ENCODE measurements at regions not wholly inside any gene's neighbourhood (a gene's known extent, or its start where the extent isn't known, plus 50 kb on each side); places are given as distances from the start of the nearest gene placed in this dataset.
A peak's percentile ranks its signal among the peaks of the same experiment; 100 is the strongest.

GRCh38 chr11:96643173-96643572 lies 253.4 kb downstream of the JRKL start:
- H3K4me1 ChIP-seq = peaks cover 20% of the 10 kb centered on the region
- no peaks in the 10 kb centered on the region for H3K79me2 ChIP-seq (ENCODE audit: low read depth)
- H3K27me3 ChIP-seq = no peaks in the 10 kb centered on the region
- H2AFZ ChIP-seq (replicated peaks) = no peak overlapping the region
- DNase-seq (ENCODE audit: low spot score) = no peak
- Mint-ChIP-seq H3K27me3 (ENCODE audit: insufficient read depth, low read depth) (no peaks in the 10 kb centered on the region), H3K36me3 (no peaks in the 10 kb centered on the region), H3K9me3 (peaks cover 2% of the 10 kb centered on the region), H3K4me1 (peaks cover 6% of the 10 kb centered on the region), H3K27ac (no peak overlapping the region), H3K4me3 (no peak overlapping the region)
- H3K9me3 ChIP-seq (ENCODE audit: low read depth) = no peaks in the 10 kb centered on the region
- no peaks in the 10 kb centered on the region for H3F3A ChIP-seq (ENCODE audit: low read depth)
- H4K20me1 ChIP-seq (ENCODE audit: low read depth) = no peaks in the 10 kb centered on the region
- no peak overlapping the region for H3K4me2 ChIP-seq
- no peak overlapping the region for H3K4me3 ChIP-seq
- no peak overlapping the region for H3K9ac ChIP-seq
- no peaks in the 10 kb centered on the region for H3K36me3 ChIP-seq
- H3K27ac ChIP-seq = no peak overlapping the region
- no peak for TF ChIP-seq EZH2 (IDR thresholded peaks at IDR 0.05)
- TF ChIP-seq CTCF (IDR thresholded peaks at IDR 0.05) = no peak
- no peak for TF ChIP-seq EZH2phosphoT487 (IDR thresholded peaks at IDR 0.05)

DNA sequence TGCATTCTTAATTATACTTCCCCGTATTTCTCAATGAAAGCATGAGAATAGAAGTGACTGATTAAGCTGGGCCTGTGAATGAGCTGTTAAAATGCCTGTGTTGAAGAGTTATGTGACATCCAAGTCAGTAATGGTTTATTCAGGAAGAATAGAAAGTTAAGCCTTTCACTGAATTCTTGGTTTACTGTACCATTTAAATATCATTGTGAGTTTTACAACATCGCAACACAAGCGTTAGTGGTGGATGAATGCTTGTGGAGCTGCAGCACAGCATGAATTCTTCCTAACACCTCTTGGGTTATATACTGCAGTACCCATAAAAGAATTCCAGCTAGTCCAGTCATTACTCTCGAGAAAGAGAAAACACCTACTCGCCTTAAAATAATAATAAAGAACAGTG lies 257.8 kb downstream of the JRKL start:
- H3K36me3 Mint-ChIP-seq = no peaks in the 10 kb centered on the region
- H3K4me1 ChIP-seq = peaks cover 30% of the 10 kb centered on the region
- no peak for TF ChIP-seq EZH2phosphoT487 (IDR thresholded peaks at IDR 0.05)
- no peak for TF ChIP-seq CTCF (IDR thresholded peaks at IDR 0.05)
- no peak for TF ChIP-seq EZH2 (IDR thresholded peaks at IDR 0.05)
- no peaks in the 10 kb centered on the region for H3K27me3 Mint-ChIP-seq (ENCODE audit: insufficient read depth, low read depth)
- peak overlapping the region; percentile 54 for H2AFZ ChIP-seq (replicated peaks)
- peak; percentile 13 for DNase-seq (ENCODE audit: low spot score)
- no peak overlapping the region for H3K9ac ChIP-seq
- H4K20me1 ChIP-seq (ENCODE audit: low read depth) = no peaks in the 10 kb centered on the region
- no peaks in the 10 kb centered on the region for H3K9me3 ChIP-seq (ENCODE audit: low read depth)
- peaks cover under 1% of the 10 kb centered on the region for H3K9me3 Mint-ChIP-seq
- H3K4me1 Mint-ChIP-seq = peaks cover 9% of the 10 kb centered on the region
- no peak overlapping the region for H3K4me3 Mint-ChIP-seq
- no peak overlapping the region for H3K27ac ChIP-seq
- H3K79me2 ChIP-seq (ENCODE audit: low read depth) = no peaks in the 10 kb centered on the region
- H3F3A ChIP-seq (ENCODE audit: low read depth) = no peaks in the 10 kb centered on the region
- no peaks in the 10 kb centered on the region for H3K27me3 ChIP-seq
- H3K36me3 ChIP-seq = no peaks in the 10 kb centered on the region
- H3K4me3 ChIP-seq = no peak overlapping the region
- no peak overlapping the region for H3K27ac Mint-ChIP-seq
- H3K4me2 ChIP-seq = peak overlapping the region; percentile 27

DNA sequence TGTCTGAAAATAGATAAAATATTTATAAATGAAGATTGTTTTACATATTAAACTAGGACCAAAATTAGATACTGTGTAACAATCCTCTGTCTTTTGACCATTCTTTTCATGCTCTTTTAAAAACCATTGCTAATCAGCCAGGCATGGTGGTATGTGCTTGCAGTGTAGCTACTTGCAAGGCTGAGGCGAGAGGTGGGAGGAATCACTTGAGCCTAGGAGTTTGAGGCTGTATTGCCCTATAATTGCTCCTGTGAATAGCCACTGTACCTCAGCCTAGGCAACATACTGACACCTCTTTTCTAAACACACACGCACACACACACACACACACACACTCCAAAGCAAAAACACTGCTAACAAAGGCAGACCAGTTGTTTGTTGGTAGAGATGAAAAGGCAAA lies 259.2 kb downstream of the JRKL start:
- no peaks in the 10 kb centered on the region for H3F3A ChIP-seq (ENCODE audit: low read depth)
- no peak overlapping the region for H2AFZ ChIP-seq (replicated peaks)
- Mint-ChIP-seq H3K4me1 (peaks cover 9% of the 10 kb centered on the region), H3K4me3 (no peak overlapping the region), H3K27me3 (ENCODE audit: insufficient read depth, low read depth) (no peaks in the 10 kb centered on the region), H3K27ac (no peak overlapping the region), H3K36me3 (no peaks in the 10 kb centered on the region), H3K9me3 (no peaks in the 10 kb centered on the region)
- no peaks in the 10 kb centered on the region for H3K79me2 ChIP-seq (ENCODE audit: low read depth)
- H3K4me3 ChIP-seq = no peak overlapping the region
- H3K27ac ChIP-seq = peak overlapping the region; percentile 29
- no peaks in the 10 kb centered on the region for H3K9me3 ChIP-seq (ENCODE audit: low read depth)
- no peaks in the 10 kb centered on the region for H3K27me3 ChIP-seq
- H3K36me3 ChIP-seq = no peaks in the 10 kb centered on the region
- DNase-seq (ENCODE audit: low spot score) = peak; percentile 29
- H4K20me1 ChIP-seq (ENCODE audit: low read depth) = no peaks in the 10 kb centered on the region
- TF ChIP-seq EZH2 (IDR thresholded peaks at IDR 0.05) = no peak
- no peak for TF ChIP-seq EZH2phosphoT487 (IDR thresholded peaks at IDR 0.05)
- no peak for TF ChIP-seq CTCF (IDR thresholded peaks at IDR 0.05)
- H3K4me2 ChIP-seq = no peak overlapping the region
- peaks cover 30% of the 10 kb centered on the region for H3K4me1 ChIP-seq
- H3K9ac ChIP-seq = no peak overlapping the region
